ENCODE measurements at regions not wholly inside any gene's neighbourhood (a gene's known extent, or its start where the extent isn't known, plus 50 kb on each side); places are given as distances from the start of the nearest gene placed in this dataset.

DNA sequence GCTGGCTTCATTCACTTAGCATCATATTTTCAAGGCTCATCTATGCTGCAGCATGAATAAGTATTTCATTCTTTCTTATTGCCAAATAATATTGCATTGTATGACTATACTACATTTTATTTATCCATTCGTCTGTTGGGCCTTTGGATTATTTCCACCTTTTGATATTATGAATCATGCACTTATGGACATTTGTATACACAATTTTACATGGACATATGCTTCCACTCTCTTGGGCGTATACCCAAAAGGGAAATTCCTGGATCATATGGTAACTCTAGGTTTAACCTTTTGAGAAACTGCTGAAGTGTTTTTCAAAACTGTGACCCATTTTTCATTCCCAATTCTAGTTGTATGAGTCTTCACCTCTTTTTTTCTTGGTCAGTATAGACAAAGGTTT lies 80.3 kb upstream of the GNAI1 start:
- WGBS (ENCODE audit: extremely low coverage, insufficient coverage, insufficient read length) = no CpG with 5 or more reads among the region's 2 CpGs
- H3K4ac ChIP-seq (ENCODE audit: low read depth, low read length) = no peak overlapping the region
- H2BK12ac ChIP-seq (ENCODE audit: low read length) = no peak overlapping the region
- no peaks in the 10 kb centered on the region for H3K9me3 ChIP-seq (ENCODE audit: insufficient read depth, low read depth, low read length)
- no peak overlapping the region for H4K91ac ChIP-seq (ENCODE audit: low read depth, low read length)
- H3K14ac ChIP-seq (ENCODE audit: low read length) = no peak overlapping the region
- H4K12ac ChIP-seq (ENCODE audit: low read depth, low read length) = no peak overlapping the region
- H3K79me1 ChIP-seq (ENCODE audit: low read length) = no peaks in the 10 kb centered on the region
- no peaks in the 10 kb centered on the region for H3K27me3 ChIP-seq (ENCODE audit: insufficient read depth, low read length)
- no peak overlapping the region for H4K8ac ChIP-seq (ENCODE audit: low read depth, low read length)
- H3K18ac ChIP-seq (ENCODE audit: low read length) = no peak overlapping the region
- H3K23ac ChIP-seq (ENCODE audit: low read length) = no peak overlapping the region
- H2AFZ ChIP-seq (ENCODE audit: insufficient read depth, low read length, poor library complexity) = no peak overlapping the region
- H3K4me2 ChIP-seq (ENCODE audit: low read length) = no peak overlapping the region
- no peak overlapping the region for H2AK5ac ChIP-seq (ENCODE audit: low read length)
- no peaks in the 10 kb centered on the region for H3K4me1 ChIP-seq (ENCODE audit: control insufficient read depth in 1 of 2, insufficient read depth in 2 of 2, low read length in 2 of 2)
- H3K36me3 ChIP-seq (ENCODE audit: control insufficient read depth in 1 of 2, insufficient read depth in 2 of 2, low read length in 2 of 2) = no peaks in the 10 kb centered on the region
- no peak overlapping the region for H3K4me3 ChIP-seq (ENCODE audit: low read depth, low read length)
- H3K9ac ChIP-seq (ENCODE audit: low read length) = no peak overlapping the region
- no peaks in the 10 kb centered on the region for H3K79me2 ChIP-seq (ENCODE audit: control insufficient read depth, insufficient read depth, low read length, poor library complexity)
- no peak overlapping the region for H2BK120ac ChIP-seq (ENCODE audit: insufficient read depth, low read length, poor library complexity)
- no peak overlapping the region for H3K27ac ChIP-seq (ENCODE audit: low read depth, low read length)
- no peak overlapping the region for H2BK5ac ChIP-seq (ENCODE audit: low read depth, low read length, poor library complexity)
- no peak for DNase-seq

DNA sequence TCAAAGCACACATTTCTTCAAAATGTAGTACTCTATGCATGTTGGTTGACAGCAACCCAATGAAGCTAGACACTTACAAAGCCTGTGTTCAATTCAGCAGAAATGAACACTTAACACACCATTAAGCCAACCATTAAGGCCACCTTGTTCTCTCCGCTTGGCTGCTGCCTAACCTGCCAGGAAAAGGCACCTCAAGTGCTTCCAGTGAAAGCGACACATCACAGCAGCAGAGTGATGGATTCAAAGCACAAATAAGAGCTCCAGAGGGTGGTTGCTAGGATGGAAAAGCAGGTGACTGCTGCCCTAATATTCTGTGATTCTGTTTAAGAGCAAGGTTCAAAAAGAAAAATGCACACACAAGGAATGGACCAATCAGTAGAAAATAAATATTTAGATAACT lies 81.5 kb upstream of the GNAI1 start:
- Histone ChIP-seq H3K36me3 (ENCODE audit: control insufficient read depth in 1 of 2, insufficient read depth in 2 of 2, low read length in 2 of 2) (no peaks in the 10 kb centered on the region), H3K4me1 (ENCODE audit: control insufficient read depth in 1 of 2, insufficient read depth in 2 of 2, low read length in 2 of 2) (no peaks in the 10 kb centered on the region), H3K4me3 (ENCODE audit: low read depth, low read length) (no peak overlapping the region), H3K9ac (ENCODE audit: low read length) (no peak overlapping the region), H3K27me3 (ENCODE audit: insufficient read depth, low read length) (no peaks in the 10 kb centered on the region), H3K4me2 (ENCODE audit: low read length) (no peak overlapping the region), H3K79me1 (ENCODE audit: low read length) (no peaks in the 10 kb centered on the region), H2BK120ac (ENCODE audit: insufficient read depth, low read length, poor library complexity) (no peak overlapping the region), H3K4ac (ENCODE audit: low read depth, low read length) (no peak overlapping the region), H2BK5ac (ENCODE audit: low read depth, low read length, poor library complexity) (no peak overlapping the region), H4K12ac (ENCODE audit: low read depth, low read length) (no peak overlapping the region), H3K23ac (ENCODE audit: low read length) (no peak overlapping the region), H3K14ac (ENCODE audit: low read length) (no peak overlapping the region), H3K27ac (ENCODE audit: low read depth, low read length) (no peak overlapping the region), H4K91ac (ENCODE audit: low read depth, low read length) (no peak overlapping the region), H3K79me2 (ENCODE audit: control insufficient read depth, insufficient read depth, low read length, poor library complexity) (no peaks in the 10 kb centered on the region), H2AK5ac (ENCODE audit: low read length) (no peak overlapping the region), H2BK12ac (ENCODE audit: low read length) (no peak overlapping the region), H2AFZ (ENCODE audit: insufficient read depth, low read length, poor library complexity) (no peak overlapping the region), H3K9me3 (ENCODE audit: insufficient read depth, low read depth, low read length) (no peaks in the 10 kb centered on the region), H4K8ac (ENCODE audit: low read depth, low read length) (no peak overlapping the region), H3K18ac (ENCODE audit: low read length) (no peak overlapping the region)
- no peak for DNase-seq
- WGBS (ENCODE audit: extremely low coverage, insufficient coverage, insufficient read length) = no CpG with 5 or more reads among the region's 2 CpGs

DNA sequence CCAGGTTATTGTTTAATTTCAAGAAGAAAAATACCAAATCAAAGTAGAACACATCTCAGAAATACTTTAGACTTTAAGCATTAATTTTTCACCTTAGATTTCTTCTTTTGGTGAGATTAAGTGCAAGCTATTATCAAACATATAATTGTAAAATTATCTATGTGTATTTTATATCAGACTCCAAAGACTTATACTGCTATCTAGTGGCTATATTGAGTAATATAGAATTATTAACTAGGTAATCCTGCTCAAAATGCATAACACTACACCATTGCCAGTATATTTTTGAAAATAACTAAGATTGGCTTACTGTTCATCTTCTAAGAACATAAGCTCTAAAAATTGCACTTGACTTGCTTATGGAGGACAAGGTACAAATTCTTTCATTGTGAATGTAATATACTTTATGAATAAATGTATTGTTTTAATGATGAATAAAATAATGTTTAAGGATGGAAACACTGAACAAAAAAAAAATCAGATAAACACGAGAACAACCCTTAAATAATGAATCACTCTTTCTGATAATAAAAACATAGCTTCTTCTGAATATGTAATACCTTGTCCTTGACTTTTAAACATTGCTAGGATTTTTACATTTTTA lies 86.7 kb upstream of the GNAI1 start:
- H4K91ac ChIP-seq (ENCODE audit: low read depth, low read length) = no peak overlapping the region
- no CpG with 5 or more reads among the region's 1 CpG for WGBS (ENCODE audit: extremely low coverage, insufficient coverage, insufficient read length)
- H3K79me1 ChIP-seq (ENCODE audit: low read length) = no peaks in the 10 kb centered on the region

DNA sequence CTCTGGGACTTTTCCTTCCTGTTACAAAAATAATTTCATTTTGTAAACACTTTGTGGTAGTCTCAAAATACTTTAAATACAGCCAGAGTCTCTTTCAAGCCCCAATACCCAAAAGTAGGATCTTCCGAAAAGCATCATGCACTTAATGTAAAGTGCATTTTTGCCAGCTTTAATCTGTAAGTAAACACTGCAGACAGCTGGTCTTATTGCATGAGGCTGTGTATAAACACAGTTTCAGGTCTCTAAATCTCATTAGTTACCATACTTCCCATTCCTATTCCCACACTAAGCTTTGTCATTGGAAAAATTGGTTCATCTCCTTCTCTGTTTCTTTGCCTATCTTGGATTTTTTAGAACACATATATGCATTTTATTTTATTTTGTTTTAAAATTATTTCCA lies 87.6 kb upstream of the GNAI1 start:
- Histone ChIP-seq H4K12ac (ENCODE audit: low read depth, low read length) (no peak overlapping the region), H3K27ac (ENCODE audit: low read depth, low read length) (no peak overlapping the region), H3K79me2 (ENCODE audit: control insufficient read depth, insufficient read depth, low read length, poor library complexity) (no peaks in the 10 kb centered on the region), H2BK12ac (ENCODE audit: low read length) (no peak overlapping the region), H3K4me2 (ENCODE audit: low read length) (no peak overlapping the region), H3K9ac (ENCODE audit: low read length) (no peak overlapping the region), H2BK5ac (ENCODE audit: low read depth, low read length, poor library complexity) (no peak overlapping the region), H3K4ac (ENCODE audit: low read depth, low read length) (no peak overlapping the region), H3K27me3 (ENCODE audit: insufficient read depth, low read length) (no peaks in the 10 kb centered on the region), H4K8ac (ENCODE audit: low read depth, low read length) (no peak overlapping the region), H3K9me3 (ENCODE audit: insufficient read depth, low read depth, low read length) (peaks cover 4% of the 10 kb centered on the region), H3K36me3 (ENCODE audit: control insufficient read depth in 1 of 2, insufficient read depth in 2 of 2, low read length in 2 of 2) (no peaks in the 10 kb centered on the region), H3K79me1 (ENCODE audit: low read length) (no peaks in the 10 kb centered on the region), H3K14ac (ENCODE audit: low read length) (no peak overlapping the region), H3K4me3 (ENCODE audit: low read depth, low read length) (no peak overlapping the region), H3K4me1 (ENCODE audit: control insufficient read depth in 1 of 2, insufficient read depth in 2 of 2, low read length in 2 of 2) (no peaks in the 10 kb centered on the region), H3K18ac (ENCODE audit: low read length) (no peak overlapping the region), H3K23ac (ENCODE audit: low read length) (no peak overlapping the region), H4K91ac (ENCODE audit: low read depth, low read length) (no peak overlapping the region), H2AFZ (ENCODE audit: insufficient read depth, low read length, poor library complexity) (no peak overlapping the region), H2BK120ac (ENCODE audit: insufficient read depth, low read length, poor library complexity) (no peak overlapping the region), H2AK5ac (ENCODE audit: low read length) (no peak overlapping the region)
- no peak for DNase-seq
- WGBS (ENCODE audit: extremely low coverage, insufficient coverage, insufficient read length) = no CpG with 5 or more reads among the region's 1 CpG

More for the DNA sequence above, 86.7 kb upstream of the GNAI1 start:
- Histone ChIP-seq H3K18ac (ENCODE audit: low read length) (no peak overlapping the region), H3K4ac (ENCODE audit: low read depth, low read length) (no peak overlapping the region), H3K9ac (ENCODE audit: low read length) (no peak overlapping the region), H3K4me2 (ENCODE audit: low read length) (no peak overlapping the region), H3K79me2 (ENCODE audit: control insufficient read depth, insufficient read depth, low read length, poor library complexity) (no peaks in the 10 kb centered on the region), H3K27ac (ENCODE audit: low read depth, low read length) (no peak overlapping the region), H3K9me3 (ENCODE audit: insufficient read depth, low read depth, low read length) (peaks cover 4% of the 10 kb centered on the region), H4K12ac (ENCODE audit: low read depth, low read length) (no peak overlapping the region), H3K27me3 (ENCODE audit: insufficient read depth, low read length) (no peaks in the 10 kb centered on the region), H2AK5ac (ENCODE audit: low read length) (no peak overlapping the region), H3K14ac (ENCODE audit: low read length) (no peak overlapping the region), H3K4me1 (ENCODE audit: control insufficient read depth in 1 of 2, insufficient read depth in 2 of 2, low read length in 2 of 2) (no peaks in the 10 kb centered on the region), H3K36me3 (ENCODE audit: control insufficient read depth in 1 of 2, insufficient read depth in 2 of 2, low read length in 2 of 2) (no peaks in the 10 kb centered on the region), H2BK12ac (ENCODE audit: low read length) (no peak overlapping the region), H2BK5ac (ENCODE audit: low read depth, low read length, poor library complexity) (no peak overlapping the region), H4K8ac (ENCODE audit: low read depth, low read length) (no peak overlapping the region), H2AFZ (ENCODE audit: insufficient read depth, low read length, poor library complexity) (no peak overlapping the region), H2BK120ac (ENCODE audit: insufficient read depth, low read length, poor library complexity) (no peak overlapping the region), H3K4me3 (ENCODE audit: low read depth, low read length) (no peak overlapping the region), H3K23ac (ENCODE audit: low read length) (no peak overlapping the region)
- no peak for DNase-seq

Measured in trophoblast cell (in vitro differentiated cells and primary cell).